Natural killer cell (primary cell): ENCODE measurements at regions not wholly inside any gene's neighbourhood (a gene's known extent, or its start where the extent isn't known, plus 50 kb on each side); places are given as distances from the start of the nearest gene placed in this dataset.

ENCODE experiments used
- ATAC-seq, 3 donors: fragments of 150-1000 bp in 2 of 3; fragments of 200-7000 bp in 1 of 3; cut with Tn5 transposase; 1 replicate in 1 of 3; 2 replicates in 2 of 3; pipeline ENCODE4 v1.10.0; 2021; ENCODE audit warnings: mild to moderate bottlenecking in 2 of 3, moderate library complexity in 2 of 3
- DNase-seq, 2 donors: peaks; one replicate each; pipeline versions ENCODE4 v3.0.0 to v3.0.0-alpha.2; 2013 to 2021; ENCODE audit warnings: mixed read lengths in 1 of 2
- H3K27ac ChIP-seq: one replicate; pipeline ENCODE4 v1.5.1; 2013; ENCODE audit warnings: mild to moderate bottlenecking, low read length
- H3K27me3 ChIP-seq: one replicate; pipeline ENCODE4 v1.6.1; 2013; ENCODE audit warnings: low read length; ENCODE audit not compliant: control insufficient read depth, insufficient read depth
- H3K36me3 ChIP-seq: one replicate; pipeline ENCODE4 v1.6.1; 2013; ENCODE audit warnings: low read length; ENCODE audit not compliant: control insufficient read depth, insufficient read depth
- H3K4me1 ChIP-seq: one replicate; pipeline ENCODE4 v1.6.1; 2013; ENCODE audit warnings: low read length; ENCODE audit not compliant: control insufficient read depth, insufficient read depth
- H3K4me3 ChIP-seq: one replicate; pipeline ENCODE4 v1.5.1; 2013; ENCODE audit warnings: low read length
- H3K9me3 ChIP-seq: one replicate; pipeline ENCODE4 v1.6.1; 2013; ENCODE audit warnings: low read length; ENCODE audit not compliant: control insufficient read depth, insufficient read depth
- H3K27ac Mint-ChIP-seq, 2 donors: one replicate each; pipeline ENCODE4 v1.8.0; 2022; ENCODE audit warnings: mild to moderate bottlenecking in 2 of 2, mixed read lengths in 2 of 2, moderate library complexity in 1 of 2
- H3K27me3 Mint-ChIP-seq, 2 donors: one replicate each; pipeline ENCODE4 v1.8.0; 2022; ENCODE audit warnings: low read depth in 2 of 2, mixed read lengths in 2 of 2
- H3K36me3 Mint-ChIP-seq: one replicate; pipeline ENCODE4 v1.8.0; 2022; ENCODE audit warnings: mixed read lengths
- H3K4me1 Mint-ChIP-seq, 2 donors: one replicate each; pipeline ENCODE4 v1.8.0; 2022; ENCODE audit warnings: mixed read lengths in 2 of 2
- H3K4me3 Mint-ChIP-seq: one replicate; pipeline ENCODE4 v1.8.0; 2022; ENCODE audit warnings: mild to moderate bottlenecking, moderate library complexity, mixed read lengths
- H3K9me3 Mint-ChIP-seq, 2 donors: one replicate each; pipeline ENCODE4 v1.8.0; 2022; ENCODE audit warnings: mixed read lengths in 2 of 2
- WGBS: methylation state at CpG from one replicate; pipeline ENCODE4 v1.1.7; 2013; ENCODE audit warnings: missing lambda C conversion rate; ENCODE audit not compliant: insufficient coverage; 5-methylcytosine and 5-hydroxymethylcytosine counted together
- intact Hi-C: fragments of 100-400 bp; cut with micrococcal nuclease; formaldehyde crosslinking; loops from one replicate; pipeline ENCODE4 v1.14.2; 2022
- TF ChIP-seq, protein P1 (sequence below): fragments of 200-600 bp; IDR thresholded peaks from one replicate; pipeline ENCODE4 v1.8.0; 2022; ENCODE audit warnings: antibody characterized with exemption

- WGBS = 94% methylated on average over 1 of the region's 3 CpGs
- Histone ChIP-seq H3K9me3 (no peaks in the 10 kb centered on the region), H3K27me3 (no peaks in the 10 kb centered on the region), H3K4me3 (no peak overlapping the region), H3K36me3 (no peaks in the 10 kb centered on the region), H3K4me1 (no peaks in the 10 kb centered on the region), H3K27ac (no peak overlapping the region)
- no peaks in the 10 kb centered on the region for H3K36me3 Mint-ChIP-seq
- no peak overlapping the region for H3K27ac Mint-ChIP-seq
- TF ChIP-seq, protein P1, sequence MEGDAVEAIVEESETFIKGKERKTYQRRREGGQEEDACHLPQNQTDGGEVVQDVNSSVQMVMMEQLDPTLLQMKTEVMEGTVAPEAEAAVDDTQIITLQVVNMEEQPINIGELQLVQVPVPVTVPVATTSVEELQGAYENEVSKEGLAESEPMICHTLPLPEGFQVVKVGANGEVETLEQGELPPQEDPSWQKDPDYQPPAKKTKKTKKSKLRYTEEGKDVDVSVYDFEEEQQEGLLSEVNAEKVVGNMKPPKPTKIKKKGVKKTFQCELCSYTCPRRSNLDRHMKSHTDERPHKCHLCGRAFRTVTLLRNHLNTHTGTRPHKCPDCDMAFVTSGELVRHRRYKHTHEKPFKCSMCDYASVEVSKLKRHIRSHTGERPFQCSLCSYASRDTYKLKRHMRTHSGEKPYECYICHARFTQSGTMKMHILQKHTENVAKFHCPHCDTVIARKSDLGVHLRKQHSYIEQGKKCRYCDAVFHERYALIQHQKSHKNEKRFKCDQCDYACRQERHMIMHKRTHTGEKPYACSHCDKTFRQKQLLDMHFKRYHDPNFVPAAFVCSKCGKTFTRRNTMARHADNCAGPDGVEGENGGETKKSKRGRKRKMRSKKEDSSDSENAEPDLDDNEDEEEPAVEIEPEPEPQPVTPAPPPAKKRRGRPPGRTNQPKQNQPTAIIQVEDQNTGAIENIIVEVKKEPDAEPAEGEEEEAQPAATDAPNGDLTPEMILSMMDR = no peak
- no peak overlapping the region for H3K4me3 Mint-ChIP-seq
- H3K27me3 Mint-ChIP-seq = no peaks in the 10 kb centered on the region
- ATAC-seq = no peak
- no peak for DNase-seq
- H3K9me3 Mint-ChIP-seq = peaks cover 0 to 4% of the 10 kb centered on the region in 2 donors
- H3K4me1 Mint-ChIP-seq = no peaks in the 10 kb centered on the region
- intact Hi-C loops = no loop called here
These were observed 236.5 kb upstream of the SLC10A2 start for GRCh38 chr13:103302676-103303075.

- no peak for ATAC-seq
- 94% methylated on average over 3 of the region's 3 CpGs for WGBS
- intact Hi-C loops = no loop called here
- Mint-ChIP-seq H3K9me3 (peaks cover 2 to 8% of the 10 kb centered on the region in 2 donors), H3K4me3 (no peak overlapping the region), H3K27me3 (no peaks in the 10 kb centered on the region), H3K4me1 (no peaks in the 10 kb centered on the region), H3K27ac (no peak overlapping the region), H3K36me3 (no peaks in the 10 kb centered on the region)
- Histone ChIP-seq H3K27ac (no peak overlapping the region), H3K4me3 (no peak overlapping the region), H3K36me3 (no peaks in the 10 kb centered on the region), H3K9me3 (peaks cover 5% of the 10 kb centered on the region), H3K27me3 (no peaks in the 10 kb centered on the region), H3K4me1 (no peaks in the 10 kb centered on the region)
- DNase-seq = no peak
- TF ChIP-seq, protein P1 = no peak
These were observed 232.9 kb upstream of the SLC10A2 start for GRCh38 chr13:103299079-103299478.

GRCh38 chr13:103297083-103297482, 230.9 kb upstream of the SLC10A2 start:
- TF ChIP-seq, protein P1 = no peak
- Mint-ChIP-seq H3K36me3 (no peaks in the 10 kb centered on the region), H3K4me1 (no peaks in the 10 kb centered on the region), H3K9me3 (peaks cover 2 to 8% of the 10 kb centered on the region in 2 donors), H3K27me3 (no peaks in the 10 kb centered on the region), H3K27ac (no peak overlapping the region), H3K4me3 (no peak overlapping the region)
- WGBS = 85% methylated on average over 2 of the region's 2 CpGs
- intact Hi-C loops = no loop called here
- H3K27ac ChIP-seq = no peak overlapping the region
- H3K27me3 ChIP-seq = no peaks in the 10 kb centered on the region
- no peak overlapping the region for H3K4me3 ChIP-seq
- ATAC-seq (no peak), DNase-seq (no peak)
- no peaks in the 10 kb centered on the region for H3K36me3 ChIP-seq
- peaks cover 5% of the 10 kb centered on the region for H3K9me3 ChIP-seq
- no peaks in the 10 kb centered on the region for H3K4me1 ChIP-seq

DNA sequence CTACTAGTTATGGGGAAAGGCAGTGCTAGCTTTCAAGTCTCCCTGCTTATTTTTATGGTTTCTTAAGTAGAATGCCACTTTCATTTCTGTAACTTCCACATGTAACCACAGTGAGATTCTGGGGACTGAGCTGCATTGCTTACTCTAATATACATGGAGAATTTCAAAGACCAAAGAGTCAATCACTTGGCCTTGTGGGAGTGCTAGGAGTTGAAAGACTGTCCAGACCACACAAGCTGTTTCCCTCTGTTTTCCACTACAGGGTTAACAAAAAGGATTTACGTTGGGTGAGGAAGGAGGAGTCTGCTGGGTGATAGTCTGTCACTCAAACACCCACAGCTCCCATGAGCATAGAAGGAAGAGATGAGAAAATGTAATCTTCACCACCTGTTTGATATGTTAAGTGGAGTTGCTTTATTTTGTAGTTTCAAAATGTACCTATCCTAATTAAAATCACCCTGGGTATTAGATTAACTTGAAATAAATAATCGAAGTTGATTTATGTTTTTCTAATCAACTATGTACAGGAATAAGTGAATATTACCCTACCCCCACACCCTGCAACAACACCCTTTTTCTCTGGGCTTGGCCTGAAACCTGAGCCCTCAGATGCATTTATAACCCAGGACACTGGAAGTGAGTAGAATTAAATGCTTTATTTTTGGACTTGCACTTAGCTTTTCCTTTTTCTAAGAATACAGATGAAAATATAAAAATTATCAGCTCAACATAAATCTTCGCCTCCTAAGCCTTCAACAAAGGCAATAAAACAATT, 225.8 kb upstream of the SLC10A2 start:
- H3K27me3 ChIP-seq = no peaks in the 10 kb centered on the region
- H3K27ac Mint-ChIP-seq = no peak overlapping the region
- no peak for ATAC-seq
- H3K36me3 ChIP-seq = no peaks in the 10 kb centered on the region
- peaks cover 17 to 29% of the 10 kb centered on the region in 2 donors for H3K4me1 Mint-ChIP-seq
- TF ChIP-seq, protein P1 = no peak
- intact Hi-C loops = no loop called here
- WGBS = no CpG with 5 or more reads among the region's 3 CpGs
- H3K9me3 ChIP-seq = peaks cover 1% of the 10 kb centered on the region
- H3K27ac ChIP-seq = no peak overlapping the region
- H3K9me3 Mint-ChIP-seq = peaks cover 2 to 8% of the 10 kb centered on the region in 2 donors
- H3K4me3 Mint-ChIP-seq = no peak overlapping the region
- no peaks in the 10 kb centered on the region for H3K36me3 Mint-ChIP-seq
- no peaks in the 10 kb centered on the region for H3K27me3 Mint-ChIP-seq
- no peak overlapping the region for H3K4me3 ChIP-seq
- H3K4me1 ChIP-seq = peaks cover 4% of the 10 kb centered on the region
- DNase-seq = no peak
